BE2C (cell line): ENCODE measurements at regions not wholly inside any gene's neighbourhood (a gene's known extent, or its start where the extent isn't known, plus 50 kb on each side); places are given as distances from the start of the nearest gene placed in this dataset.
"Not testable (repeated sequence)": the region's sequence is repeated elsewhere in the genome, so short reads cannot be mapped to it uniquely, and the experiment has no call there.

Source experiments
- DNase-seq: peaks from one replicate; pipeline ENCODE4 v3.0.0-alpha.2; 2020
- H3K27me3 ChIP-seq: fragments of 250-450 bp; sonication (Bioruptor Pico); 2 replicates; pipeline ENCODE4 v1.5.1; 2020; ENCODE audit warnings: mild to moderate bottlenecking
- H3K36me3 ChIP-seq: fragments of 250-450 bp; sonication (Bioruptor Pico); 2 replicates; pipeline ENCODE4 v1.5.1; 2020; ENCODE audit warnings: mild to moderate bottlenecking
- H3K4me1 ChIP-seq: fragments of 250-450 bp; sonication (Bioruptor Pico); 2 replicates; pipeline ENCODE4 v1.5.1; 2020
- H3K4me3 ChIP-seq: 2 replicates; pipeline ENCODE4 v1.5.1; 2011; ENCODE audit warnings: low read depth, low read length
- H3K9me3 ChIP-seq: fragments of 250-450 bp; sonication (Bioruptor Pico); 2 replicates; pipeline ENCODE4 v1.5.1; 2020
- TF ChIP-seq, protein P1 (sequence below): IDR thresholded peaks from 2 replicates; pipeline ENCODE4 v1.5.1; 2012; ENCODE audit warnings: mild to moderate bottlenecking, low read depth, low read length

DNA sequence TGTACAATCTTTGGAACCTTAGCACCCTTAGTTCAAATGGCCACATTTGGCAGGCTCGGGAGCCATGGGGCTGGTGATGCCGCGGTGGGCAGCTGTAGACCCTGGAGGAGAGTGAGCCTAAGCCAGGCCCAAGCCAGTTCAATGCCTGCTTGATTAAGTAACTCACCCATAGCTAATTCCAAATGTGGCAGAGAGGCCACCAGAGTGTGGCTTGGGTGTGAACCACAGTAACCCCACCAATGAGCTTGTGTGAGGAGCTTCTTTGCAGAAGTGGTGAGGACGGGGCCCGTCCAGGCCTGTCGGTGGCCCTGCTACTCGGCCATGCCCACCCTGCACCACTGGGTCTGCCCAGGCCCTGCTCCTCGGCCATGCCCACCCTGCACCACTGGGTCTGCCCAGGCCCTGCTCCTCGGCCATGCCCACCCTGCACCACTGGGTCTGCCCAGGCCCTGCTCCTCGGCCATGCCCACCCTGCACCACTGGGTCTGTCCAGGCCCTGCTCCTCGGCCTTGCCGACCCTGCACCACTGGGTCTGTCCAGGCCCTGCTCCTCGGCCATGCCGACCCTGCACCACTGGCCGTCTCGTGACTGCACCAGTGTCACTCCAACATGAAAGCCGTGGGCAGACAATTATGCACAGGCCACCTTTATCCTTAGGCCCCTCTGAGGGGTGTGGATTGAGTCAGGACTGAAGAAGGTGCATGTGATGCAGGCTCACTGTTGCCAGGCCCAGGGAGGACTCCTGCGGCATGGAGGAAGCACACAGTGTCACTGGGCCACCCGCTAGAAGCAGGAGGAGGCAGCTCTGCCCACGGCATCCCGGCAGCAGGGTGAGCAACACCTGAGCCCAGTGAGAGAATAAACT lies 75.4 kb downstream of the MRPL36 start:
- TF ChIP-seq, protein P1, sequence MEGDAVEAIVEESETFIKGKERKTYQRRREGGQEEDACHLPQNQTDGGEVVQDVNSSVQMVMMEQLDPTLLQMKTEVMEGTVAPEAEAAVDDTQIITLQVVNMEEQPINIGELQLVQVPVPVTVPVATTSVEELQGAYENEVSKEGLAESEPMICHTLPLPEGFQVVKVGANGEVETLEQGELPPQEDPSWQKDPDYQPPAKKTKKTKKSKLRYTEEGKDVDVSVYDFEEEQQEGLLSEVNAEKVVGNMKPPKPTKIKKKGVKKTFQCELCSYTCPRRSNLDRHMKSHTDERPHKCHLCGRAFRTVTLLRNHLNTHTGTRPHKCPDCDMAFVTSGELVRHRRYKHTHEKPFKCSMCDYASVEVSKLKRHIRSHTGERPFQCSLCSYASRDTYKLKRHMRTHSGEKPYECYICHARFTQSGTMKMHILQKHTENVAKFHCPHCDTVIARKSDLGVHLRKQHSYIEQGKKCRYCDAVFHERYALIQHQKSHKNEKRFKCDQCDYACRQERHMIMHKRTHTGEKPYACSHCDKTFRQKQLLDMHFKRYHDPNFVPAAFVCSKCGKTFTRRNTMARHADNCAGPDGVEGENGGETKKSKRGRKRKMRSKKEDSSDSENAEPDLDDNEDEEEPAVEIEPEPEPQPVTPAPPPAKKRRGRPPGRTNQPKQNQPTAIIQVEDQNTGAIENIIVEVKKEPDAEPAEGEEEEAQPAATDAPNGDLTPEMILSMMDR = no peak
- Histone ChIP-seq H3K36me3 (no peaks in the 10 kb centered on the region), H3K4me3 (no peak overlapping the region), H3K27me3 (peaks cover 29% of the 10 kb centered on the region), H3K4me1 (no peaks in the 10 kb centered on the region), H3K9me3 (no peaks in the 10 kb centered on the region)
- DNase-seq = no peak

DNA sequence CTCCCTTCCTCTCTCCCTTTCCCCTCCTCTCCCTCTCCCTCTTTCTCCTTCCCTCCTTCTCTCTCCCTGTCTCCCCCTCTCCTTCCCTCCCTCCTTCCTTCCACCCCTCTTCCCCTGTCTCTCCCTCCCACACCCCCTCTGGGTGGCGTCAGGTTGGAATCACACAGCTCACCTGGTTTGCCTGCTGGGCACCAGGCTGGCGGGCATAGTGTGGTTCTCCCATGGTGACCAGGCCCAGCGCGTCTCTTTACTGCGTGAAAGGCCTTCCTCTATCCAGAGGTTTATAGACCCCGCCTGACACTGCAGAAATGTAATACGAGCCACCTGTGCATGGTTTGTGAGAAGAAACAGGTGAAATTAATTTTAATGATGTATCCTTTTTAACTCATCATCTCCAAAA lies 76.2 kb downstream of the MRPL36 start:
- DNase-seq = no peak
- Histone ChIP-seq H3K4me1 (no peaks in the 10 kb centered on the region), H3K4me3 (no peak overlapping the region), H3K27me3 (peaks cover 22% of the 10 kb centered on the region), H3K36me3 (no peaks in the 10 kb centered on the region), H3K9me3 (no peaks in the 10 kb centered on the region; the same call in 1 of the 2 replicates)
- TF ChIP-seq, protein P1 = no peak

DNA sequence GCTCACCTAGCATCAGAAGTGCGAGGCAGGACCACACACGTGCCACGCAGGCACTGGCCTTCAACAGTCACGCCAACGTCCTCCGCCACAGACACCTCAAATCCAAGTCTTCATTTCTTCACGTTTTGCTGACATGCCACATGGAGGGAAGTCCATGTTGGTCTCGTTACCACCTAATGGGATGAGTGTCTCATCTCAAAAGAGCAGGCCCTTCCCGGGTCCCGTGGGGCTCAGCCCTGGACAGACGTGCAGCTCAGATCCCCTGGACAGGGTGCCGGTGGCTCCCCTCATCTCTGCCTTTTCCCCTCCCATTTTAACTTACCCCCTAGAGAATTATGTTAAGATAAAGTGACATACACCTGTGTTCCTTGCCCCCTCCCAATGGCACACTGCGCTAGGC lies 76.8 kb downstream of the MRPL36 start:
- no peak for DNase-seq
- H3K4me1 ChIP-seq = no peaks in the 10 kb centered on the region
- no peak overlapping the region for H3K4me3 ChIP-seq
- H3K36me3 ChIP-seq = no peaks in the 10 kb centered on the region
- peaks cover 16% of the 10 kb centered on the region for H3K27me3 ChIP-seq
- H3K9me3 ChIP-seq = no peaks in the 10 kb centered on the region; the same call in 1 of the 2 replicates
- TF ChIP-seq, protein P1 = no peak

DNA sequence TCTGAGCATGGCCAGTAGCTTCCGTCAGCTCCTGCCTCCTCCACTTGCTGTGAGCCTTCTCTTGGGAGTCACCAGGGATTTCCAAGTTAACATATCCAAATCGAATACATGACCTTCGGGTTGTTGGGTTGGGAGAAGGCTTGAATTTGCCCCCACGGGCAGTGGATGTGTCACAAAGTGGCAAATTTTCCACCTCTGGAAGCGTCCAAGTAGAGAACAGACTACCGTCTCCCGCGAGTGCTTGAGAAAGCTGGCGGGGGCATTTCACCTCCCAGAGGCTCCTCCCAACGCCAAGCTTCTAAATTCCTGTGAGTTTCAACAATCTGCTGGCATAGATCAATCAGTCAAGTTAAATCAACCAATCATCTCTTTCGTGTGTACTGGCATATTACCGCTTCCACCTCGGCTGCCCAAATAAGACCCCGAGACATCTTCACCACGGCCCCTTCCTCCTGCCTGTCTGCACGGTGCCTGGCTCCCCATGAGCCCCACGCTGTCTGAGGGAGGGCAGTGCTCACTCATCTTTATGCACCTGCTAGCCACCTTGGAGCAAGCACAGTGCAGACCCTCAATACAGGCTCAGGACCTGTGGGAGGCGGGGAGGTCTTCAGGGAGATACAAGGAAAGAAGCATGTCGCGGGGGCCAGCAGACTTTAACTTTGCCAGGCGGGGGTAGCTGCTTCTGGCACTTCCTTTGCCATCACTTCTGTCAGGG lies 79.1 kb downstream of the MRPL36 start:
- Histone ChIP-seq H3K27me3 (peaks cover 10% of the 10 kb centered on the region), H3K9me3 (no peaks in the 10 kb centered on the region; the same call in 1 of the 2 replicates), H3K36me3 (no peaks in the 10 kb centered on the region), H3K4me3 (no peak overlapping the region), H3K4me1 (no peaks in the 10 kb centered on the region)
- no peak for DNase-seq
- TF ChIP-seq, protein P1 = no peak

DNA sequence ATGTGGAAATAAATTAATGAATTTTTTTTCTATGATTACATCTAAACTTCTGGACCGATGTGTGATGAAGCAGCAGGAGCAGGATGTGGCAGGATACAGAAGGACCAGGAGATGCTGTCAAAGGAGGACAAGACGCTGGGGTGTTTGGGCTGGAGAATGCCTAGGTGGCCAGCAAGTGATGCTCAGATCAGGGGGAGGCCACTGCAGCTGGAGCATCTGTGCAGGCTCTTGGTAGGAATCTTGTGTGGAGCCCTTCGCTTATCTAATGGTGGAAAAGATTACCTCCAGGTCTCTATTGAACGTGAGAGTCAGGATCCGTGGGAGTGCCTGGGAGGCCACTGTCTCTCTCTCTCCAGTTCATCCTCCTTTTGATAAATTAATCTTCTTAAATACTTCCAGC lies 79.8 kb downstream of the MRPL36 start:
- Histone ChIP-seq H3K27me3 (peaks cover 8% of the 10 kb centered on the region), H3K4me3 (no peak overlapping the region), H3K36me3 (no peaks in the 10 kb centered on the region), H3K9me3 (no peaks in the 10 kb centered on the region; the same call in 1 of the 2 replicates), H3K4me1 (no peaks in the 10 kb centered on the region)
- TF ChIP-seq, protein P1 = no peak
- no peak for DNase-seq

DNA sequence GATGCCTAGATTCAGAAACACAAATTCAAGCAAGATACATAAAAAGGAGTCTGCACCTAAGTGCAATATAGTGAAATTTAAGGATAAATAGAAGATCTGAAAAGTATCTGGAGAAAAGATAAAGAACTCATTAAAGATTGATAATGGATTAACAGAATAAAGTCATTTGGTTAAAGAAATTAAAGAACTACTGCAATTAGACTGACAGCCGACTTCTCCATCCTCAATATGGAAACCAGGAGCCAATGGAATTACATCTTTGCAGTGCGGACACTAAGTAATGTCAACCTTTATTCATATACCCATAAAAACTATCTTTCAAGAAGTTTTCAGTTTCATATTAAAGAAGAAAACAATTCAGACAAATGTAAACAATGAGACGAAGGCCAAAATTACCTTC lies 81.0 kb downstream of the MRPL36 start:
- peaks cover 8% of the 10 kb centered on the region for H3K27me3 ChIP-seq
- no peak for DNase-seq
- no peaks in the 10 kb centered on the region for H3K36me3 ChIP-seq
- H3K4me3 ChIP-seq = no peak overlapping the region
- H3K4me1 ChIP-seq = no peaks in the 10 kb centered on the region
- TF ChIP-seq, protein P1 = no peak
- no peaks in the 10 kb centered on the region; the same call in 1 of the 2 replicates for H3K9me3 ChIP-seq

DNA sequence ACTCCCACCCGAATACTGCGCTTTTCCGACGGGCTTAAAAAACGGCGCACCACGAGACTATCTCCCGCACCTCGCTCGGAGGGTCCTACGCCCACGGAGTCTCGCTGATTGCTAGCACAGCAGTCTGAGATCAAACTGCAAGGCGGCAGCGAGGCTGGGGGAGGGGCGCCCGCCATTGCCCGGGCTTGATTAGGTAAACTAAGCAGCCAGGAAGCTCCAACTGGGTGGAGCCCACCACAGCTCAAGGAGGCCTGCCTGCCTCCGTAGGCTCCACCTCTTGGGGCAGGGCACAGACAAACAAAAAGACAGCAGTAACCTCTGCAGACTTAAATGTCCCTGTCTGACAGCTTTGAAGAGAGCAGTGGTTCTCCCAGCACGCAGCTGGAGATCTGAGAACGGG lies 89.5 kb downstream of the MRPL36 start:
- H3K9me3 ChIP-seq, DNase-seq, H3K27me3 ChIP-seq, H3K4me1 ChIP-seq, H3K36me3 ChIP-seq, H3K4me3 ChIP-seq: not testable (repeated sequence)
